H1 (cell line): ENCODE measurements at regions not wholly inside any gene's neighbourhood (a gene's known extent, or its start where the extent isn't known, plus 50 kb on each side); places are given as distances from the start of the nearest gene placed in this dataset.
A peak's percentile ranks its signal among the peaks of the same experiment; 100 is the strongest.

Source experiments
- CTCF ChIA-PET: fragments of 300-600 bp; sonication (Branson Sonifier 250); formaldehyde crosslinking; loops from one replicate; lab custom pipeline; 2021; ENCODE audit not compliant: partially characterized antibody; lab: Charles Lee
- POLR2A ChIA-PET: fragments of 300-600 bp; sonication (Branson Sonifier 250); formaldehyde crosslinking; loops from one replicate; lab custom pipeline; 2021; ENCODE audit warnings: inconsistent platforms; ENCODE audit not compliant: partially characterized antibody; lab: Charles Lee
- DNase-seq, 2 experiments: peaks; one replicate each; pipeline versions ENCODE4 v3.0.0 to v3.0.0-alpha.2; 2010 to 2022; ENCODE audit warnings: low spot score in 2 of 2, low read depth in 1 of 2, mixed read lengths in 1 of 2
- FAIRE-seq: peaks from 2 replicates; lab custom pipeline; 2011; peaks lifted over from hg19 to GRCh38; lab: Jason Lieb, UNC
- H2AFZ ChIP-seq: 2 replicates; pipeline ENCODE4 v1.8.1; 2012; ENCODE audit warnings: low read length, inconsistent platforms
- H2AK5ac ChIP-seq: 2 replicates; pipeline ENCODE4 v1.6.1; 2013; ENCODE audit warnings: low read depth, low read length
- H2BK120ac ChIP-seq: replicated peaks from 2 replicates; pipeline ENCODE3; 2013; ENCODE audit warnings: low read depth, low read length, inconsistent platforms
- H2BK12ac ChIP-seq: 2 replicates; pipeline ENCODE4 v1.6.1; 2013; ENCODE audit warnings: low read depth, low read length
- H2BK15ac ChIP-seq: 2 replicates; pipeline ENCODE4 v1.6.1; 2013; ENCODE audit warnings: low read length
- H2BK20ac ChIP-seq: 2 replicates; pipeline ENCODE4 v1.6.1; 2013; ENCODE audit warnings: low read length
- H2BK5ac ChIP-seq: 2 replicates; pipeline ENCODE4 v1.6.1; 2013; ENCODE audit warnings: low read depth, low read length
- H3K14ac ChIP-seq: 2 replicates; pipeline ENCODE4 v1.6.1; 2013; ENCODE audit warnings: inconsistent platforms; ENCODE audit not compliant: insufficient read length
- H3K18ac ChIP-seq: 2 replicates; pipeline ENCODE4 v1.6.1; 2013; ENCODE audit warnings: low read length; ENCODE audit errors: extremely low read depth
- H3K23ac ChIP-seq: 2 replicates; pipeline ENCODE4 v1.6.1; 2013; ENCODE audit warnings: inconsistent platforms; ENCODE audit not compliant: insufficient read length
- H3K23me2 ChIP-seq: 2 replicates; pipeline ENCODE4 v1.6.1; 2013; ENCODE audit warnings: low read depth, low read length
- H3K27ac ChIP-seq: 2 replicates; pipeline ENCODE4 v1.6.1; 2011; ENCODE audit warnings: low read depth, low read length, inconsistent platforms
- H3K27me3 ChIP-seq, 4 experiments: replicated peaks in 1 of 4; 1 replicate in 1 of 4; 2 replicates in 3 of 4; pipeline versions ENCODE4 v1.6.1 to v1.8.1; 2011 to 2013; ENCODE audit warnings: low read length in 3 of 4, mild to moderate bottlenecking in 3 of 4, inconsistent platforms in 2 of 4, mixed read lengths in 2 of 4, moderate library complexity in 1 of 4; ENCODE audit not compliant: control insufficient read depth in 3 of 4, insufficient read depth in 3 of 4; ENCODE audit errors: extremely low read depth in 1 of 4
- H3K36me3 ChIP-seq, 4 experiments: 2 replicates each; pipeline versions ENCODE4 v1.6.1 to v1.8.1; 2011 to 2013; ENCODE audit warnings: mild to moderate bottlenecking in 4 of 4, low read length in 3 of 4, moderate library complexity in 2 of 4, control low read depth in 1 of 4, inconsistent platforms in 1 of 4; ENCODE audit not compliant: insufficient read depth in 4 of 4, control insufficient read depth in 2 of 4
- H3K4ac ChIP-seq: replicated peaks from 2 replicates; pipeline ENCODE3; 2013; ENCODE audit warnings: low read length, low read depth, mixed read lengths, inconsistent platforms; ENCODE audit not compliant: insufficient read length
- H3K4me1 ChIP-seq, 4 experiments: replicated peaks in 1 of 4; 1 replicate in 1 of 4; 2 replicates in 3 of 4; pipeline versions ENCODE4 v1.6.1 to v1.8.1; 2011 to 2013; ENCODE audit warnings: low read length in 3 of 4, inconsistent platforms in 2 of 4, mixed read lengths in 1 of 4; ENCODE audit not compliant: insufficient read depth in 4 of 4, control insufficient read depth in 3 of 4
- H3K4me2 ChIP-seq, 2 experiments: 2 replicates each; pipeline versions ENCODE4 v1.6.1 to v1.8.1; 2011 to 2013; ENCODE audit warnings: low read depth in 2 of 2, low read length in 2 of 2, control low read depth in 1 of 2, inconsistent platforms in 1 of 2, mild to moderate bottlenecking in 1 of 2; ENCODE audit not compliant: insufficient read depth in 1 of 2
- H3K4me3 ChIP-seq, 4 experiments: fragments of 200-600, 300-600 bp in 1 of 4; sonication (generic), shearing (Covaris generic), sonication (Bioruptor Twin) in 1 of 4; 2 replicates each; pipeline versions ENCODE4 v1.5.1 to v1.8.1; 2011 to 2016; ENCODE audit warnings: low read length in 4 of 4, low read depth in 3 of 4, control low read depth in 2 of 4, inconsistent platforms in 2 of 4, mild to moderate bottlenecking in 2 of 4, mixed read lengths in 1 of 4, moderate library complexity in 1 of 4; ENCODE audit not compliant: insufficient read depth in 2 of 4; ENCODE audit errors: extremely low read depth in 1 of 4
- H3K56ac ChIP-seq: replicated peaks from 2 replicates; pipeline ENCODE3; 2013; ENCODE audit warnings: low read depth, mild to moderate bottlenecking, mixed read lengths, low read length, inconsistent platforms; ENCODE audit not compliant: insufficient read length
- H3K79me1 ChIP-seq: 2 replicates; pipeline ENCODE4 v1.6.1; 2013; ENCODE audit warnings: low read depth, low read length, control low read depth
- H3K79me2 ChIP-seq, 2 experiments: 2 replicates each; pipeline versions ENCODE4 v1.6.1 to v1.8.1; 2012 to 2013; ENCODE audit warnings: low read length in 2 of 2, mild to moderate bottlenecking in 2 of 2, inconsistent platforms in 1 of 2; ENCODE audit not compliant: insufficient read depth in 2 of 2, control insufficient read depth in 1 of 2
- H3K9ac ChIP-seq, 4 experiments: replicated peaks in 1 of 4; 1 replicate in 1 of 4; 2 replicates in 3 of 4; pipeline versions ENCODE4 v1.6.1 to v1.8.1; 2011 to 2013; ENCODE audit warnings: low read depth in 3 of 4, low read length in 3 of 4, control low read depth in 2 of 4, mild to moderate bottlenecking in 2 of 4, moderate library complexity in 2 of 4, inconsistent platforms in 1 of 4; ENCODE audit errors: extremely low read depth in 1 of 4
- H3K9me3 ChIP-seq, 2 experiments: 2 replicates each; pipeline versions ENCODE4 v1.6.1 to v1.8.1; 2012 to 2013; ENCODE audit warnings: mild to moderate bottlenecking in 2 of 2, moderate library complexity in 2 of 2, control low read depth in 1 of 2, inconsistent platforms in 1 of 2, low read depth in 1 of 2, low read length in 1 of 2, mixed read lengths in 1 of 2; ENCODE audit not compliant: insufficient read depth in 2 of 2
- H4K20me1 ChIP-seq, 2 experiments: replicated peaks in 1 of 2; 2 replicates each; pipeline versions ENCODE3 to v1.8.1; 2011 to 2013; ENCODE audit warnings: inconsistent platforms in 2 of 2, low read length in 2 of 2, mild to moderate bottlenecking in 1 of 2; ENCODE audit not compliant: insufficient read depth in 2 of 2, control insufficient read depth in 1 of 2
- H4K5ac ChIP-seq: 2 replicates; pipeline ENCODE4 v1.6.1; 2013; ENCODE audit warnings: low read length, low read depth, mixed read lengths, inconsistent platforms; ENCODE audit not compliant: insufficient read length
- H4K8ac ChIP-seq: 2 replicates; pipeline ENCODE4 v1.8.0; 2013; ENCODE audit warnings: mild to moderate bottlenecking, moderate library complexity, low read length, inconsistent platforms; ENCODE audit not compliant: insufficient read depth; ENCODE audit errors: extremely low read depth
- H4K91ac ChIP-seq: replicated peaks from 2 replicates; pipeline ENCODE3; 2013; ENCODE audit warnings: low read length, mixed read lengths, inconsistent platforms; ENCODE audit not compliant: insufficient read length
- BCL11A ChIP-seq, 2 experiments: IDR thresholded peaks; one replicate each; pipeline ENCODE4 v1.6.1; 2011; ENCODE audit warnings: low read depth in 2 of 2, low read length in 2 of 2, mild to moderate bottlenecking in 2 of 2
- CHD1 ChIP-seq: IDR thresholded peaks from 2 replicates; pipeline ENCODE4 v1.6.1; 2012; ENCODE audit warnings: low read depth, low read length, improper control_type of control experiment
- EGR1 ChIP-seq: IDR thresholded peaks from 2 replicates; pipeline ENCODE4 v1.6.1; 2011; ENCODE audit warnings: low read depth, low read length, borderline replicate concordance
- JUND ChIP-seq: IDR thresholded peaks from 2 replicates; pipeline ENCODE4 v1.6.1; 2011; ENCODE audit warnings: mild to moderate bottlenecking, improper control_type of control experiment, low read length
- WGBS, 2 experiments: shearing (Covaris generic) in 1 of 2; methylation state at CpG; one replicate each; pipeline versions ENCODE4 v1.1.6 to v1.1.7; 2013 to 2015; ENCODE audit warnings: low lambda C conversion rate in 2 of 2, mixed read lengths in 2 of 2, inconsistent platforms in 1 of 2, low coverage in 1 of 2, missing lambda C conversion rate in 1 of 2; ENCODE audit not compliant: insufficient replicate concordance in 2 of 2, insufficient coverage in 1 of 2, insufficient read length in 1 of 2; ENCODE audit errors: extremely low coverage in 1 of 2, missing lambda C conversion rate in 1 of 2; 5-methylcytosine and 5-hydroxymethylcytosine counted together

DNA sequence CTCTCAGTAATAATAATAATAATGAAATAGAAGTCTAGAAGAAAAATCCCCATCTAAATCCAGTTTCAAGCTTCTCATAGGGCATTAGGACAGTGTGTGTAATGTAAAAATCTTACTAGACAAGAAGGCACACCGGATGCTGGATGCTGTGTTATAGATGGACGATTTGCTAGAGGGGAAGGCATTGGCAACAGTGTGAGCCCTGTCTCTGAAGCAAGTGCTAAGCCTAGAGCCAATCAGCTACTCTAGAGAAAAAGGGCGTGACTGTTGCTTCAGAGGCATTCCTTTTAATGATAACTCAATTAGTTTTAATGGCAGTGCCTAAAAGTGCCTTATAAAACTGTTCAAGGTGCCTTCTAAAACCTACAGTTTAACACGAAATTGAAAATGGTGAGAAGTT, 344.9 kb downstream of the TDRD15 start:
- Histone ChIP-seq H4K91ac (no peak overlapping the region), H3K4me1 (no peaks in the 10 kb centered on the region; a peak in 2 of 7 replicates), H2BK5ac (no peak overlapping the region), H3K4me3 (no peak overlapping the region), H3K79me2 (no peaks in the 10 kb centered on the region), H3K23me2 (no peaks in the 10 kb centered on the region), H3K4ac (no peak overlapping the region), H4K8ac (no peak overlapping the region), H3K9me3 (no peaks in the 10 kb centered on the region), H2BK15ac (no peak overlapping the region), H3K4me2 (no peak overlapping the region), H3K56ac (no peak overlapping the region), H3K14ac (no peak overlapping the region), H2BK120ac (no peak overlapping the region), H3K9ac (no peak overlapping the region), H3K23ac (no peak overlapping the region), H2BK12ac (no peak overlapping the region), H3K36me3 (no peaks in the 10 kb centered on the region), H3K27me3 (no peaks in the 10 kb centered on the region), H3K18ac (no peak overlapping the region), H4K5ac (no peak overlapping the region), H2AFZ (0 out of 2 replicates have a peak overlapping the region, but pooled peaks have one; percentile 74), H3K79me1 (no peaks in the 10 kb centered on the region), H4K20me1 (no peaks in the 10 kb centered on the region), H2BK20ac (no peak overlapping the region), H2AK5ac (no peak overlapping the region), H3K27ac (no peak overlapping the region)
- POLR2A ChIA-PET: no interaction called here
- DNase-seq (no peak), FAIRE-seq (no peak)
- TF ChIP-seq EGR1: no peak
- no peak for TF ChIP-seq BCL11A (IDR thresholded peaks at IDR 0.05; ENCODE audit: low read depth in 2 of 2, low read length in 2 of 2)
- TF ChIP-seq CHD1: no peak
- no peak for TF ChIP-seq JUND
- CTCF ChIA-PET: interaction anchor here (0.8 to 1.0 kb wide), 2 partner anchors 19 to 47 kb away, joined by 3 to 4 read pairs; no protein-coding TSS in a partner anchor
- WGBS, 2 experiments: 94% methylated on average over 4 of the region's 4 CpGs; no CpG with 5 or more reads in 1 of the 2 experiments
